ENCODE measurements at regions not wholly inside any gene's neighbourhood (a gene's known extent, or its start where the extent isn't known, plus 50 kb on each side); places are given as distances from the start of the nearest gene placed in this dataset.

DNA sequence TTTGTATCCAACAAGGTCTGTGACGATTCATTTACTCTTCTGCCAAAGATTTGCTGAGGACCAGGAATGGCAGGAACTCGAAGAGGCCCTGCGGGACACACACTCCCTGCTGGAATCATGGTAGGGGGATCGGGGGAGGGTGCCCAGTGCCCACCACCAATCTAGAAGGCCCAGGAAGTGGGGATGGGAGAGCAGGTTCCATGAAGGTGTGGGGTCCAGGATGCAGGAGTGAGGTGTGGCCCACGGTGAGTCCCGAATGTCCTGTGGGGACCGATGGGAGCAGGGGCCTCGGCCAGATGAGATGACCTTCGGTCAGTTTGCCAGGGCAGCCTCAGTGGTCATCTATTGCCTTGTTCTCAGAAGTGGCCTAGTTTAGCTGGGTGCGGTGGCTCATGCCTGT, 492.7 kb downstream of the BRD1 start:
- BruUV-seq (replicated peaks) = no TSS peak
- no peaks in the 10 kb centered on the region for H4K20me1 ChIP-seq (ENCODE audit: low read length)
- H3K9me3 ChIP-seq (ENCODE audit: low read length) = no peaks in the 10 kb centered on the region
- no peak overlapping the region for H3K27ac ChIP-seq (ENCODE audit: low read length)
- no peaks in the 10 kb centered on the region for H3K79me2 ChIP-seq (ENCODE audit: low read length)
- H3K27me3 ChIP-seq (ENCODE audit: low read length) = peaks cover 55% of the 10 kb centered on the region
- TF ChIP-seq, protein P1, sequence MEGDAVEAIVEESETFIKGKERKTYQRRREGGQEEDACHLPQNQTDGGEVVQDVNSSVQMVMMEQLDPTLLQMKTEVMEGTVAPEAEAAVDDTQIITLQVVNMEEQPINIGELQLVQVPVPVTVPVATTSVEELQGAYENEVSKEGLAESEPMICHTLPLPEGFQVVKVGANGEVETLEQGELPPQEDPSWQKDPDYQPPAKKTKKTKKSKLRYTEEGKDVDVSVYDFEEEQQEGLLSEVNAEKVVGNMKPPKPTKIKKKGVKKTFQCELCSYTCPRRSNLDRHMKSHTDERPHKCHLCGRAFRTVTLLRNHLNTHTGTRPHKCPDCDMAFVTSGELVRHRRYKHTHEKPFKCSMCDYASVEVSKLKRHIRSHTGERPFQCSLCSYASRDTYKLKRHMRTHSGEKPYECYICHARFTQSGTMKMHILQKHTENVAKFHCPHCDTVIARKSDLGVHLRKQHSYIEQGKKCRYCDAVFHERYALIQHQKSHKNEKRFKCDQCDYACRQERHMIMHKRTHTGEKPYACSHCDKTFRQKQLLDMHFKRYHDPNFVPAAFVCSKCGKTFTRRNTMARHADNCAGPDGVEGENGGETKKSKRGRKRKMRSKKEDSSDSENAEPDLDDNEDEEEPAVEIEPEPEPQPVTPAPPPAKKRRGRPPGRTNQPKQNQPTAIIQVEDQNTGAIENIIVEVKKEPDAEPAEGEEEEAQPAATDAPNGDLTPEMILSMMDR (conservative IDR thresholded peaks at IDR 0.05; ENCODE audit: low read depth, low read length) = no peak
- no peak for TF ChIP-seq EZH2phosphoT487 (IDR thresholded peaks at IDR 0.05; ENCODE audit: borderline replicate concordance, low read length)
- TF ChIP-seq EZH2 (IDR thresholded peaks at IDR 0.05; ENCODE audit: low read length, unreplicated experiment) = no peak
- intact Hi-C loops (cut with micrococcal nuclease) = no loop called here
- CTCF ChIA-PET = no interaction called here
- DNase-seq (no peak), ATAC-seq (no peak)
- no peaks in the 10 kb centered on the region for H3K36me3 ChIP-seq (ENCODE audit: low read depth, low read length)
- H2AFZ ChIP-seq (ENCODE audit: low read length) = no peak overlapping the region
- H3K9me2 ChIP-seq (replicated peaks; ENCODE audit: low read length) = no peaks in the 10 kb centered on the region
- POLR2A ChIA-PET (ENCODE audit: unreplicated experiment) = no interaction called here
- H3K4me1 ChIP-seq (ENCODE audit: insufficient read depth, low read length) = no peaks in the 10 kb centered on the region
- H3K4me2 ChIP-seq (ENCODE audit: low read length) = no peak overlapping the region
- no peak overlapping the region for H3K4me3 ChIP-seq (ENCODE audit: low read length)
- H3F3A ChIP-seq (ENCODE audit: low read length, unreplicated experiment) = no peaks in the 10 kb centered on the region
- H3K9ac ChIP-seq (ENCODE audit: low read length) = no peak overlapping the region

DNA sequence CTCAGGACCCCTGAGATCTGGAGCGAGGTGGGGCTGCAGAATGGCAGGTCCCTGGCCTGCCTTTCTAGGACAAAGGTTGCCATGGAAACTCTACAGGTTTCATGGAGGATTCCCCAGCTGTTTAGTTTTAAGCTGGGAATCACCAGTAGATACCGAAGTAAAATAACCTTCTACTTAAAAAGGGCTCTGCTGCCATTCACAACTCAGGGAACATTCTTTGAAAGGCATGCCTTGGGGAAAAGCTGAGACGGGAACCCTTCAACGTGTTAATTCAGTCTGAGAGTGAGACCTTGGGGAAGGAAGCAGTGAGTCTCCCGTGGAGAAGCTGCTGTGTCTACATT, 493.3 kb downstream of the BRD1 start:
- no peaks in the 10 kb centered on the region for H3K79me2 ChIP-seq (ENCODE audit: low read length)
- H3F3A ChIP-seq (ENCODE audit: low read length, unreplicated experiment) = no peaks in the 10 kb centered on the region
- no peaks in the 10 kb centered on the region for H4K20me1 ChIP-seq (ENCODE audit: low read length)
- TF ChIP-seq EZH2phosphoT487 (IDR thresholded peaks at IDR 0.05; ENCODE audit: borderline replicate concordance, low read length) = no peak
- no peak for TF ChIP-seq EZH2 (IDR thresholded peaks at IDR 0.05; ENCODE audit: low read length, unreplicated experiment)
- TF ChIP-seq, protein P1 (conservative IDR thresholded peaks at IDR 0.05; ENCODE audit: low read depth, low read length) = no peak
- no peak overlapping the region for H2AFZ ChIP-seq (ENCODE audit: low read length)
- ATAC-seq (no peak), DNase-seq (no peak)
- H3K4me3 ChIP-seq (ENCODE audit: low read length) = no peak overlapping the region
- intact Hi-C loops (cut with micrococcal nuclease) = no loop called here
- H3K4me2 ChIP-seq (ENCODE audit: low read length) = no peak overlapping the region
- peaks cover 55% of the 10 kb centered on the region for H3K27me3 ChIP-seq (ENCODE audit: low read length)
- H3K4me1 ChIP-seq (ENCODE audit: insufficient read depth, low read length) = no peaks in the 10 kb centered on the region
- ChIA-PET POLR2A (ENCODE audit: unreplicated experiment) (no interaction called here), CTCF (no interaction called here)
- H3K9me3 ChIP-seq (ENCODE audit: low read length) = no peaks in the 10 kb centered on the region
- no peak overlapping the region for H3K27ac ChIP-seq (ENCODE audit: low read length)
- BruUV-seq (replicated peaks) = no TSS peak
- no peaks in the 10 kb centered on the region for H3K9me2 ChIP-seq (replicated peaks; ENCODE audit: low read length)
- H3K9ac ChIP-seq (ENCODE audit: low read length) = no peak overlapping the region
- H3K36me3 ChIP-seq (ENCODE audit: low read depth, low read length) = no peaks in the 10 kb centered on the region

DNA sequence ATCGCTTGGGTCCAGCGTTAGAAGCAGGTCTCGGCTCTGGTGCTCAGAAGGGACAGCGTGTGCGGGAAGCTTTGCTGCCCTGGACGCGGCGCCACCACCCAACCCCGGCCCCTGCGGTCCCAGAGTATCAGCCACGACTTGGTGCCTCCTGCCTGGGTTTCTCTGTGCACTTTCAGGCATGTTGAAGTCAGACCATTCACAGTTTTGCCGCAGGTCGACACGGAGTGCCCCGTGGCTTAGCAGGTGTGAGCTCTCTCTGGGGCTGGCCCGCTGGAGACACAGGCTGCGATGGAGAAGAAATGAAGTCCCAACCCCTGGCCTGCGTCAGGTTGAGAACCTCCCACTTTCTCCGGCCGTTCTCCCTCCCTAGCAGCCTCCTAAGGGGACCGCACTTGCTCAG, 494.5 kb downstream of the BRD1 start:
- CTCF ChIA-PET = no interaction called here
- Histone ChIP-seq H3K9ac (ENCODE audit: low read length) (no peak overlapping the region), H3K36me3 (ENCODE audit: low read depth, low read length) (no peaks in the 10 kb centered on the region), H3K27ac (ENCODE audit: low read length) (no peak overlapping the region), H3K4me3 (ENCODE audit: low read length) (no peak overlapping the region), H3K27me3 (ENCODE audit: low read length) (peaks cover 55% of the 10 kb centered on the region), H3K4me1 (ENCODE audit: insufficient read depth, low read length) (no peaks in the 10 kb centered on the region), H3K9me3 (ENCODE audit: low read length) (no peaks in the 10 kb centered on the region), H2AFZ (ENCODE audit: low read length) (no peak overlapping the region), H3K4me2 (ENCODE audit: low read length) (no peak overlapping the region), H3K9me2 (replicated peaks; ENCODE audit: low read length) (no peaks in the 10 kb centered on the region), H4K20me1 (ENCODE audit: low read length) (no peaks in the 10 kb centered on the region), H3F3A (ENCODE audit: low read length, unreplicated experiment) (no peaks in the 10 kb centered on the region), H3K79me2 (ENCODE audit: low read length) (no peaks in the 10 kb centered on the region)
- POLR2A ChIA-PET (ENCODE audit: unreplicated experiment) = no interaction called here
- ATAC-seq = no peak
- intact Hi-C loops (cut with micrococcal nuclease) = no loop called here
- DNase-seq = no peak
- BruUV-seq (replicated peaks) = no TSS peak
- TF ChIP-seq EZH2 (IDR thresholded peaks at IDR 0.05; ENCODE audit: low read length, unreplicated experiment) = no peak
- TF ChIP-seq, protein P1 (conservative IDR thresholded peaks at IDR 0.05; ENCODE audit: low read depth, low read length) = no peak
- TF ChIP-seq EZH2phosphoT487 (IDR thresholded peaks at IDR 0.05; ENCODE audit: borderline replicate concordance, low read length) = no peak

Measured in PC-3 (cell line).